Right atrium auricular region (tissue), 2 donors: ENCODE measurements at regions not wholly inside any gene's neighbourhood (a gene's known extent, or its start where the extent isn't known, plus 50 kb on each side); places are given as distances from the start of the nearest gene placed in this dataset.
"Not testable (repeated sequence)": the region's sequence is repeated elsewhere in the genome, so short reads cannot be mapped to it uniquely, and the experiment has no call there.

Experiments used
- DNase-seq: peaks from one replicate; pipeline ENCODE4 v3.0.0-alpha.2; 2019; ENCODE audit warnings: low spot score
- H3K27ac ChIP-seq, 2 donors: fragments of 200-600 bp; sonication (generic); 1 replicate in 1 of 2; 2 replicates in 1 of 2; pipeline ENCODE4 v1.5.1; 2016 to 2019
- H3K27me3 ChIP-seq, 2 donors: fragments of 200-600 bp; sonication (generic); one replicate each; pipeline versions ENCODE4 v1.5.1 to v1.6.0; 2017 to 2019
- H3K36me3 ChIP-seq: fragments of 200-600 bp; sonication (generic); one replicate; pipeline ENCODE4 v1.5.1; 2016
- H3K4me1 ChIP-seq, 2 donors: fragments of 200-600 bp; sonication (generic); one replicate each; pipeline versions ENCODE4 v1.5.1 to v1.6.0; 2017 to 2019
- H3K4me3 ChIP-seq, 2 donors: fragments of 200-600 bp; sonication (generic); 1 replicate in 1 of 2; 2 replicates in 1 of 2; pipeline ENCODE4 v1.5.1; 2017 to 2019; ENCODE audit warnings: mild to moderate bottlenecking in 1 of 2, moderate library complexity in 1 of 2
- H3K9me3 ChIP-seq, 2 donors: fragments of 200-600 bp; sonication (generic); one replicate each; pipeline ENCODE4 v1.5.1; 2019
- CTCF ChIP-seq, 2 donors: fragments of 200-600 bp; sonication (generic); IDR thresholded peaks; one replicate each; pipeline ENCODE4 v1.5.1; 2019; ENCODE audit warnings: antibody characterized with exemption in 2 of 2

GRCh38 chr3:194910414-194910984, 224.8 kb downstream of the FAM43A start:
- no peak for DNase-seq
- Histone ChIP-seq H3K4me3 (no peak overlapping the region), H3K9me3 (no peaks in the 10 kb centered on the region), H3K36me3 (no peaks in the 10 kb centered on the region), H3K27me3 (no peaks in the 10 kb centered on the region), H3K4me1 (no peaks in the 10 kb centered on the region), H3K27ac (no peak overlapping the region)
- TF ChIP-seq CTCF (IDR thresholded peaks at IDR 0.05), result no peak

- Histone ChIP-seq H3K36me3 (no peaks in the 10 kb centered on the region), H3K9me3 (peaks cover 0 to 6% of the 10 kb centered on the region in 2 donors), H3K27me3 (no peaks in the 10 kb centered on the region), H3K4me1 (no peaks in the 10 kb centered on the region), H3K4me3 (no peak overlapping the region), H3K27ac (no peak overlapping the region)
- no peak for DNase-seq
- no peak for TF ChIP-seq CTCF (IDR thresholded peaks at IDR 0.05)
Measured at GRCh38 chr3:194913316-194913715, 227.6 kb downstream of the FAM43A start.

GRCh38 chr3:194924889-194925288, 239.2 kb downstream of the FAM43A start:
- H3K36me3 ChIP-seq, H3K27ac ChIP-seq, H3K9me3 ChIP-seq, H3K27me3 ChIP-seq, DNase-seq, H3K4me3 ChIP-seq: not testable (repeated sequence)
- H3K4me1 ChIP-seq, result peaks cover 0 to 15% of the 10 kb centered on the region in 2 donors

- peak; percentile 28 for DNase-seq
- no peaks in the 10 kb centered on the region for H3K27me3 ChIP-seq
- no peak overlapping the region for H3K27ac ChIP-seq
- no peaks in the 10 kb centered on the region for H3K9me3 ChIP-seq
- peaks cover 0 to 22% of the 10 kb centered on the region in 2 donors for H3K4me1 ChIP-seq
- TF ChIP-seq CTCF (IDR thresholded peaks at IDR 0.05), result no peak
- H3K36me3 ChIP-seq, result no peaks in the 10 kb centered on the region
- H3K4me3 ChIP-seq, result no peak overlapping the region
Measured at GRCh38 chr3:194925614-194926013, 239.9 kb downstream of the FAM43A start.

GRCh38 chr3:194928227-194928626, 242.5 kb downstream of the FAM43A start:
- Histone ChIP-seq H3K4me3 (no peak overlapping the region), H3K4me1 (peaks cover 0 to 41% of the 10 kb centered on the region in 2 donors), H3K9me3 (peaks cover 0 to 3% of the 10 kb centered on the region in 2 donors), H3K27ac (no peak overlapping the region), H3K27me3 (no peaks in the 10 kb centered on the region), H3K36me3 (no peaks in the 10 kb centered on the region)
- TF ChIP-seq CTCF (IDR thresholded peaks at IDR 0.05), result no peak
- DNase-seq, result peak; percentile 11

- H3K9me3 ChIP-seq, result peaks cover 0 to 3% of the 10 kb centered on the region in 2 donors
- H3K27ac ChIP-seq, result no peak overlapping the region
- no peaks in the 10 kb centered on the region for H3K36me3 ChIP-seq
- no peaks in the 10 kb centered on the region for H3K27me3 ChIP-seq
- H3K4me3 ChIP-seq, result no peak overlapping the region
- peak; percentile 58 for DNase-seq
- peak in 1 of 2 donors; percentile 58 for TF ChIP-seq CTCF (IDR thresholded peaks at IDR 0.05)
- H3K4me1 ChIP-seq, result peaks cover 0 to 41% of the 10 kb centered on the region in 2 donors
Measured at GRCh38 chr3:194928831-194929577, 243.3 kb downstream of the FAM43A start.
